IMR-90 (cell line): ENCODE measurements at regions not wholly inside any gene's neighbourhood (a gene's known extent, or its start where the extent isn't known, plus 50 kb on each side); places are given as distances from the start of the nearest gene placed in this dataset.

ENCODE experiments used
- ATAC-seq: fragments of 200-7000 bp; cut with Tn5 transposase; 2 replicates; pipeline ENCODE4 v1.9.1; 2020; ENCODE audit warnings: low read depth, mild to moderate bottlenecking, moderate library complexity
- BruUV-seq: library from RNA; stranded (reverse); fragments of 400-500 nt; replicated peaks from 2 replicates; lab custom pipeline; 2021; lab: Mats Ljungman, UMichigan
- CTCF ChIA-PET: fragments of 300-600 bp; formaldehyde crosslinking; extraction: SDS; loops from one replicate; lab custom pipeline; 2021; ENCODE audit warnings: antibody characterized with exemption; lab: Yijun Ruan, JAX
- POLR2A ChIA-PET: fragments of 300-600 bp; sonication (Branson Sonifier 250); formaldehyde crosslinking; loops from one replicate; lab custom pipeline; 2022; ENCODE audit warnings: antibody characterized with exemption; ENCODE audit not compliant: unreplicated experiment; lab: Charles Lee
- DNase-seq: peaks from one replicate; pipeline ENCODE4 v3.0.0; 2013
- H2AFZ ChIP-seq: replicated peaks from 2 replicates; pipeline ENCODE3; 2013; ENCODE audit warnings: low read length, mild to moderate bottlenecking; ENCODE audit not compliant: poor library complexity
- H2AK5ac ChIP-seq: 2 replicates; pipeline ENCODE4 v1.6.1; 2013; ENCODE audit warnings: low read depth, low read length, inconsistent platforms
- H2AK9ac ChIP-seq: replicated peaks from 2 replicates; pipeline ENCODE3; 2013; ENCODE audit warnings: mild to moderate bottlenecking, low read depth, low read length, moderate library complexity; ENCODE audit not compliant: poor library complexity
- H2BK120ac ChIP-seq: 2 replicates; pipeline ENCODE4 v1.6.1; 2013; ENCODE audit warnings: low read depth, low read length, inconsistent platforms
- H2BK15ac ChIP-seq: 3 replicates; pipeline ENCODE4 v1.6.1; 2013; ENCODE audit warnings: low read depth, low read length, inconsistent platforms
- H2BK20ac ChIP-seq: 2 replicates; pipeline ENCODE4 v1.6.1; 2013; ENCODE audit warnings: low read depth, mild to moderate bottlenecking, inconsistent platforms, low read length, moderate library complexity
- H2BK5ac ChIP-seq: 2 replicates; pipeline ENCODE4 v1.6.1; 2013; ENCODE audit warnings: mild to moderate bottlenecking, low read depth, low read length, inconsistent platforms; ENCODE audit not compliant: poor library complexity, severe bottlenecking
- H3K14ac ChIP-seq: replicated peaks from 2 replicates; pipeline ENCODE4 v1.6.1; 2013; ENCODE audit warnings: low read depth, low read length, inconsistent platforms
- H3K18ac ChIP-seq: 2 replicates; pipeline ENCODE4 v1.6.1; 2013; ENCODE audit warnings: low read depth, low read length, control low read depth
- H3K23ac ChIP-seq: 2 replicates; pipeline ENCODE4 v1.6.1; 2013; ENCODE audit warnings: low read depth, low read length, inconsistent platforms
- H3K27ac ChIP-seq: 2 replicates; pipeline ENCODE4 v1.5.1; 2013; ENCODE audit warnings: mild to moderate bottlenecking, control low read depth, low read length; ENCODE audit not compliant: insufficient read depth
- H3K27me3 ChIP-seq: 2 replicates; pipeline ENCODE4 v1.6.1; 2013; ENCODE audit warnings: low read length; ENCODE audit not compliant: control insufficient read depth, insufficient read depth
- H3K36me3 ChIP-seq: 2 replicates; pipeline ENCODE4 v1.6.1; 2013; ENCODE audit warnings: low read length, mixed read lengths; ENCODE audit not compliant: control insufficient read depth, insufficient read depth
- H3K4ac ChIP-seq: 2 replicates; pipeline ENCODE4 v1.6.1; 2013; ENCODE audit warnings: low read depth, low read length, inconsistent platforms
- H3K4me1 ChIP-seq: 2 replicates; pipeline ENCODE4 v1.6.1; 2013; ENCODE audit warnings: low read length, mixed read lengths; ENCODE audit not compliant: control insufficient read depth, insufficient read depth
- H3K4me2 ChIP-seq: 2 replicates; pipeline ENCODE4 v1.6.1; 2013; ENCODE audit warnings: low read depth, mild to moderate bottlenecking, control low read depth, low read length, moderate library complexity
- H3K4me3 ChIP-seq: 2 replicates; pipeline ENCODE4 v1.5.1; 2013; ENCODE audit warnings: low read depth, mild to moderate bottlenecking, control low read depth, low read length, moderate library complexity; ENCODE audit not compliant: insufficient read depth
- H3K56ac ChIP-seq: 2 replicates; pipeline ENCODE4 v1.6.1; 2013; ENCODE audit warnings: low read length, inconsistent platforms; ENCODE audit not compliant: insufficient read depth; ENCODE audit errors: extremely low read depth
- H3K79me1 ChIP-seq, 2 experiments: 2 replicates each; pipeline ENCODE4 v1.6.1; 2013; ENCODE audit warnings: low read length in 2 of 2, inconsistent platforms in 1 of 2, low read depth in 1 of 2
- H3K9ac ChIP-seq: 2 replicates; pipeline ENCODE4 v1.6.1; 2013; ENCODE audit warnings: low read depth, low read length, control low read depth
- H3K9me1 ChIP-seq: 2 replicates; pipeline ENCODE4 v1.6.1; 2013; ENCODE audit warnings: low read length, inconsistent platforms; ENCODE audit not compliant: insufficient read depth
- H3K9me3 ChIP-seq: 2 replicates; pipeline ENCODE4 v1.6.1; 2013; ENCODE audit warnings: low read length; ENCODE audit not compliant: control insufficient read depth, insufficient read depth
- H4K20me1 ChIP-seq: 2 replicates; pipeline ENCODE4 v1.6.1; 2013; ENCODE audit warnings: low read length, inconsistent platforms; ENCODE audit not compliant: insufficient read depth
- H4K5ac ChIP-seq: 2 replicates; pipeline ENCODE4 v1.6.1; 2013; ENCODE audit warnings: mild to moderate bottlenecking, low read depth, low read length, control low read depth
- H4K8ac ChIP-seq, 2 experiments: 2 replicates each; pipeline ENCODE4 v1.6.1; 2013; ENCODE audit warnings: low read depth in 2 of 2, low read length in 2 of 2, control low read depth in 1 of 2, inconsistent platforms in 1 of 2
- H4K91ac ChIP-seq: 2 replicates; pipeline ENCODE4 v1.6.1; 2013; ENCODE audit warnings: low read depth, low read length, inconsistent platforms; ENCODE audit not compliant: insufficient read depth
- MAFK ChIP-seq: IDR thresholded peaks from 2 replicates; pipeline ENCODE4 v1.6.1; 2012; ENCODE audit warnings: low read depth, low read length, improper control_type of control experiment
- RAD21 ChIP-seq: IDR thresholded peaks from 2 replicates; pipeline ENCODE4 v1.6.1; 2012; ENCODE audit warnings: low read length, improper control_type of control experiment
- RFX5 ChIP-seq: IDR thresholded peaks from 2 replicates; pipeline ENCODE4 v1.8.0; 2012; ENCODE audit warnings: low read depth, mild to moderate bottlenecking, low read length, moderate library complexity
- USF2 ChIP-seq: fragments of 150-350 bp; IDR thresholded peaks from 2 replicates; pipeline ENCODE4 v1.6.1; 2017; ENCODE audit warnings: mild to moderate bottlenecking, antibody characterized with exemption, low read length, low read depth
- WGBS, 2 experiments: methylation state at CpG; one replicate each; pipeline versions ENCODE4 v1.1.5 to v1.1.7; 2013; ENCODE audit warnings: missing lambda C conversion rate in 2 of 2; ENCODE audit not compliant: insufficient read length in 1 of 2; ENCODE audit errors: extremely low coverage in 2 of 2; 5-methylcytosine and 5-hydroxymethylcytosine counted together
- dilution Hi-C: fragments of 300-500 bp; cut with HindIII; formaldehyde crosslinking; loops from one replicate; pipeline ENCODE4 v1.14.3; 2018; ENCODE audit warnings: low sequenced_read_pairs; ENCODE audit not compliant: unreplicated experiment
- in situ Hi-C: fragments of 300-500 bp; cut with MboI; formaldehyde crosslinking; loops from 3 replicates; pipeline ENCODE4 v1.14.3; 2019; ENCODE audit warnings: low sequenced_read_pairs, inconsistent platforms, mixed read lengths
- intact Hi-C: fragments of 100-400 bp; cut with micrococcal nuclease; formaldehyde crosslinking; loops from 2 replicates; pipeline ENCODE4 v1.10.0; 2022

DNA sequence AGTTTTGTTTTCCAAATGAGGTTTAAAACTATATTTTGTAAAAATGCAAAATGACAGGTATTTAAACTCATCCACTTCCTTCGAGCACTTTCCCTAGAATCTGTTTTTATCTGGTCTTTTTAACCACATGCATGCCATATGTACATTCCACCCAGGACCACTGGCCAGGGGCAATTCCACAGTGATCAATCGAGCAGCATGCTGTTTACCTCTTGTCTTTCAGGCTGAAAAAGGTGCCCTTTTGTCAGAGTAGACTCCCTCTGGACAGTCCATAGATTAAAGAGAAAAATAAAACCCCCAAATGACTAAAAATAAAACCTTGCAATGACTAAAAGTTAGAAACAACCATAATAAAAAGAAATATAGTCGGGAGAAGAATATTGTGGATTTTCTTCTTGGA lies 313.3 kb downstream of the LMO4 start:
- TF ChIP-seq MAFK (no peak), USF2 (no peak), RAD21 (no peak), RFX5 (no peak)
- H3K4ac ChIP-seq: no peak overlapping the region
- ChIA-PET POLR2A (interaction anchor here (1.2 kb wide), 1 partner anchor 310 kb away, joined by 3 read pairs; no protein-coding TSS in a partner anchor), CTCF (no interaction called here)
- no peak overlapping the region for H2AK5ac ChIP-seq
- no peak overlapping the region for H2BK15ac ChIP-seq
- H3K4me2 ChIP-seq: no peak overlapping the region
- H4K20me1 ChIP-seq: no peaks in the 10 kb centered on the region
- dilution Hi-C loops: no loop called here
- no peak overlapping the region for H2BK20ac ChIP-seq
- H3K9me1 ChIP-seq: no peaks in the 10 kb centered on the region
- no peak overlapping the region for H2BK5ac ChIP-seq
- H4K8ac ChIP-seq: no peak overlapping the region
- no TSS peak for BruUV-seq
- no peak overlapping the region for H3K56ac ChIP-seq
- no peak overlapping the region for H3K23ac ChIP-seq
- H3K4me1 ChIP-seq: no peaks in the 10 kb centered on the region
- intact Hi-C loops: no loop called here
- in situ Hi-C loops: no loop called here
- no peaks in the 10 kb centered on the region for H3K9me3 ChIP-seq
- WGBS, 2 experiments: no CpG with 5 or more reads among the region's 3 CpGs
- H2AK9ac ChIP-seq: no peak overlapping the region
- no peak overlapping the region for H3K18ac ChIP-seq
- H3K79me1 ChIP-seq: no peaks in the 10 kb centered on the region
- no peak overlapping the region for H4K5ac ChIP-seq
- H2BK120ac ChIP-seq: no peak overlapping the region
- H4K91ac ChIP-seq: no peak overlapping the region
- no peak overlapping the region for H2AFZ ChIP-seq
- no peak overlapping the region for H3K27ac ChIP-seq
- H3K4me3 ChIP-seq: no peak overlapping the region
- H3K27me3 ChIP-seq: no peaks in the 10 kb centered on the region
- no peak overlapping the region for H3K9ac ChIP-seq
- no peaks in the 10 kb centered on the region for H3K36me3 ChIP-seq
- DNase-seq (no peak), ATAC-seq (no peak)
- no peak overlapping the region for H3K14ac ChIP-seq
